HepG2 (cell line): ENCODE measurements at regions not wholly inside any gene's neighbourhood (a gene's known extent, or its start where the extent isn't known, plus 50 kb on each side); places are given as distances from the start of the nearest gene placed in this dataset.

Source experiments
- ATAC-seq: fragments of 200-7000 bp; cut with Tn5 transposase; 3 replicates; pipeline ENCODE4 v1.9.1; 2020; ENCODE audit warnings: mild to moderate bottlenecking, moderate library complexity
- BruUV-seq: library from RNA; stranded (reverse); fragments of 400-500 nt; replicated peaks from 2 replicates; lab custom pipeline; 2021; lab: Mats Ljungman, UMichigan
- CTCF ChIA-PET: fragments of 300-600 bp; formaldehyde crosslinking; extraction: SDS; loops from one replicate; lab custom pipeline; 2021; ENCODE audit warnings: low total read pairs, inconsistent platforms, low intra/inter-chr PET ratio; lab: Yijun Ruan, JAX
- POLR2A ChIA-PET: fragments of 350-600 bp; sonication (Branson Sonifier 250); formaldehyde crosslinking; loops from one replicate; lab custom pipeline; 2020; ENCODE audit warnings: antibody characterized with exemption, inconsistent platforms; lab: Yijun Ruan, JAX
- DNase-seq: peaks from one replicate; pipeline ENCODE4 v3.0.0-alpha.2; 2015; ENCODE audit warnings: low spot score
- FAIRE-seq: peaks from 3 replicates; lab custom pipeline; 2011; peaks lifted over from hg19 to GRCh38; lab: Jason Lieb, UNC
- H2AFZ ChIP-seq: one replicate; pipeline ENCODE4 v1.6.1; 2011; ENCODE audit warnings: low read length, inconsistent platforms
- H3K27ac ChIP-seq: fragments of 300-600 bp; 3 replicates; pipeline ENCODE4 v1.8.0; 2011; ENCODE audit warnings: mixed run types, mild to moderate bottlenecking, mixed read lengths, low read length, inconsistent platforms; ENCODE audit not compliant: insufficient read depth; ENCODE audit errors: extremely low read length
- H3K27me3 ChIP-seq, 2 experiments: fragments of 200-600 bp in 1 of 2; 2 replicates in 1 of 2; 3 replicates in 1 of 2; pipeline versions ENCODE4 v1.6.0 to v1.8.0; 2011; ENCODE audit warnings: low read length in 2 of 2, mild to moderate bottlenecking in 2 of 2, moderate library complexity in 2 of 2, inconsistent platforms in 1 of 2; ENCODE audit not compliant: insufficient read depth in 2 of 2, control insufficient read depth in 1 of 2
- H3K36me3 ChIP-seq, 2 experiments: fragments of 200-600 bp in 1 of 2; replicated peaks in 1 of 2; 2 replicates in 1 of 2; 3 replicates in 1 of 2; pipeline versions ENCODE4 v1.5.1 to v1.8.0; 2011; ENCODE audit warnings: low read length in 2 of 2, inconsistent platforms in 1 of 2; ENCODE audit not compliant: insufficient read depth in 2 of 2, control insufficient read depth in 1 of 2
- H3K4me1 ChIP-seq: 2 replicates; pipeline ENCODE4 v1.5.1; 2012; ENCODE audit warnings: low read length, inconsistent platforms; ENCODE audit not compliant: insufficient read depth
- H3K4me2 ChIP-seq: 2 replicates; pipeline ENCODE4 v1.6.0; 2011; ENCODE audit warnings: low read depth, low read length, inconsistent platforms
- H3K4me3 ChIP-seq, 3 experiments: fragments of 200-600 bp in 1 of 3; sonication (generic), shearing (Covaris generic) in 1 of 3; replicated peaks in 1 of 3; 2 replicates each; pipeline ENCODE4 v1.5.1; 2011 to 2016; ENCODE audit warnings: low read length in 3 of 3, inconsistent platforms in 2 of 3, low read depth in 2 of 3, mild to moderate bottlenecking in 2 of 3, control low read depth in 1 of 3, mixed read lengths in 1 of 3; ENCODE audit not compliant: insufficient read depth in 1 of 3
- H3K79me2 ChIP-seq: one replicate; pipeline ENCODE4 v1.6.1; 2011; ENCODE audit warnings: low read length, inconsistent platforms; ENCODE audit not compliant: insufficient read depth
- H3K9ac ChIP-seq: 2 replicates; pipeline ENCODE4 v1.6.0; 2011; ENCODE audit warnings: mild to moderate bottlenecking, low read depth, low read length, inconsistent platforms; ENCODE audit not compliant: insufficient read depth
- H3K9me3 ChIP-seq: 2 replicates; pipeline ENCODE4 v1.5.1; 2012; ENCODE audit warnings: mild to moderate bottlenecking, low read length
- H4K20me1 ChIP-seq: 2 replicates; pipeline ENCODE4 v1.6.0; 2011; ENCODE audit warnings: inconsistent platforms, mild to moderate bottlenecking, low read length, moderate library complexity; ENCODE audit not compliant: insufficient read depth
- ATM ChIP-seq: fragments of 450-650 bp; IDR thresholded peaks from 2 replicates; pipeline ENCODE4 v1.7.1; 2017; ENCODE audit warnings: mild to moderate bottlenecking, borderline replicate concordance
- DBP ChIP-seq: sonication (generic); formaldehyde crosslinking; IDR thresholded peaks from 2 replicates; pipeline ENCODE4 v1.4.0; 2020; ENCODE audit warnings: missing genetic modification reagents; ENCODE audit errors: not compliant biosample characterization
- GLI4 ChIP-seq: sonication (generic); formaldehyde crosslinking; IDR thresholded peaks from 2 replicates; pipeline ENCODE4 v1.5.1; 2020; ENCODE audit warnings: missing genetic modification reagents, mild to moderate bottlenecking, moderate library complexity, borderline replicate concordance
- GTF3A ChIP-seq: sonication (generic); formaldehyde crosslinking; conservative IDR thresholded peaks from 2 replicates; pipeline ENCODE4 v1.4.0; 2020; ENCODE audit warnings: mild to moderate bottlenecking, missing genetic modification reagents
- RARA ChIP-seq: IDR thresholded peaks from 2 replicates; pipeline ENCODE4 v1.6.1; 2016; ENCODE audit warnings: missing genetic modification reagents, missing compliant biosample characterization
- ZNF235 ChIP-seq: sonication (generic); formaldehyde crosslinking; IDR thresholded peaks from 2 replicates; pipeline ENCODE4 v1.8.1; 2023; ENCODE audit warnings: mild to moderate bottlenecking, missing genetic modification reagents, borderline replicate concordance
- ZNF260 ChIP-seq: sonication (generic); formaldehyde crosslinking; IDR thresholded peaks from 2 replicates; pipeline ENCODE4 v1.4.0; 2020; ENCODE audit warnings: missing genetic modification reagents, low read depth, mild to moderate bottlenecking, borderline replicate concordance
- ZNF292 ChIP-seq: sonication (generic); formaldehyde crosslinking; IDR thresholded peaks from 2 replicates; pipeline ENCODE4 v1.8.1; 2022; ENCODE audit warnings: mild to moderate bottlenecking, low read depth, missing genetic modification reagents, borderline replicate concordance
- ZNF607 ChIP-seq: sonication (generic); formaldehyde crosslinking; IDR thresholded peaks from 2 replicates; pipeline ENCODE4 v1.5.1; 2020; ENCODE audit warnings: missing genetic modification reagents, mild to moderate bottlenecking, borderline replicate concordance
- ZNF704 ChIP-seq: sonication (generic); formaldehyde crosslinking; IDR thresholded peaks from 2 replicates; pipeline ENCODE4 v1.8.1; 2023; ENCODE audit warnings: mild to moderate bottlenecking, inconsistent platforms, moderate library complexity, missing genetic modification reagents, borderline replicate concordance
- ZXDC ChIP-seq: sonication (generic); formaldehyde crosslinking; IDR thresholded peaks from 2 replicates; pipeline ENCODE4 v1.5.0; 2020; ENCODE audit warnings: mild to moderate bottlenecking, missing genetic modification reagents
- WGBS: methylation state at CpG from one replicate; pipeline ENCODE4 v1.1.6; 2017; ENCODE audit warnings: low lambda C conversion rate; 5-methylcytosine and 5-hydroxymethylcytosine counted together
- in situ Hi-C: cut with HindIII; loops from 2 replicates; pipeline ENCODE4 v1.10.0; 2017; ENCODE audit warnings: low pct_unique_long_range_greater_than_20kb; ENCODE audit not compliant: extremely low pct_ligation_motif_present
- intact Hi-C: fragments of 100-400 bp; cut with micrococcal nuclease; formaldehyde crosslinking; loops from one replicate; pipeline ENCODE4 v1.10.0; 2022; ENCODE audit not compliant: unreplicated experiment

GRCh38 chr14:63793376-63793775 lies 59.4 kb upstream of the SYNE2 start (continued):
- TF ChIP-seq ZXDC (CRISPR knock-in tag) (no peak), DBP (no peak)

GRCh38 chr14:63795532-63795931 lies 57.3 kb upstream of the SYNE2 start:
- no peaks in the 10 kb centered on the region for H3K36me3 ChIP-seq
- H2AFZ ChIP-seq: no peak overlapping the region
- intact Hi-C loops: no loop called here
- no peak overlapping the region for H3K9ac ChIP-seq
- WGBS: 44% methylated on average over 2 of the region's 2 CpGs
- H3K9me3 ChIP-seq: no peaks in the 10 kb centered on the region
- peaks cover 4% of the 10 kb centered on the region; the same call in 1 of the 2 replicates for H3K4me1 ChIP-seq
- POLR2A ChIA-PET: no interaction called here
- DNase-seq: no peak
- no peaks in the 10 kb centered on the region for H3K79me2 ChIP-seq
- ATAC-seq: no peak
- no peak overlapping the region for H3K27ac ChIP-seq
- no peak overlapping the region for H3K4me2 ChIP-seq
- H3K27me3 ChIP-seq: no peaks in the 10 kb centered on the region
- no peaks in the 10 kb centered on the region for H4K20me1 ChIP-seq
- no TSS peak for BruUV-seq
- no peak overlapping the region for H3K4me3 ChIP-seq
- in situ Hi-C loops: loop anchor here (10.0 kb wide), 1 partner anchor 499 kb away; the partner anchor contains the start of gene ESR2
- CTCF ChIA-PET: no interaction called here
- FAIRE-seq: no peak
- no peak for TF ChIP-seq ATM
- TF ChIP-seq ZNF235 (CRISPR knock-in tag): no peak
- no peak for TF ChIP-seq ZNF607 (CRISPR knock-in tag)
- no peak for TF ChIP-seq GLI4 (CRISPR knock-in tag)
- TF ChIP-seq RARA (CRISPR knock-in tag): no peak
- TF ChIP-seq GTF3A (CRISPR knock-in tag): no peak
- no peak for TF ChIP-seq ZNF704 (CRISPR knock-in tag)
- no peak for TF ChIP-seq ZNF292 (CRISPR knock-in tag)
- TF ChIP-seq ZNF260 (CRISPR knock-in tag): no peak
